Vagina (tissue), 2 donors: ENCODE measurements at regions not wholly inside any gene's neighbourhood (a gene's known extent, or its start where the extent isn't known, plus 50 kb on each side); places are given as distances from the start of the nearest gene placed in this dataset.

Source experiments
- CTCF ChIP-seq, 3 experiments: fragments of 450-650 bp in 2 of 3; fragments of 200-600 bp in 1 of 3; sonication (generic) in 1 of 3; IDR thresholded peaks; one replicate each; pipeline ENCODE4 v1.5.1; 2017 to 2019; ENCODE audit warnings: antibody characterized with exemption in 3 of 3, mild to moderate bottlenecking in 2 of 3, moderate library complexity in 2 of 3
- POLR2A ChIP-seq, 2 donors: fragments of 450-650 bp; IDR thresholded peaks; one replicate each; pipeline ENCODE4 v1.6.1; 2017; ENCODE audit warnings: antibody characterized with exemption in 2 of 2, mild to moderate bottlenecking in 2 of 2, moderate library complexity in 2 of 2

GRCh38 chr6:19377722-19378121 is 459.4 kb upstream of the ID4 start:
- TF ChIP-seq CTCF (IDR thresholded peaks at IDR 0.05) (no peak), POLR2A (IDR thresholded peaks at IDR 0.05) (no peak)
